ENCODE measurements at regions not wholly inside any gene's neighbourhood (a gene's known extent, or its start where the extent isn't known, plus 50 kb on each side); places are given as distances from the start of the nearest gene placed in this dataset.

DNA sequence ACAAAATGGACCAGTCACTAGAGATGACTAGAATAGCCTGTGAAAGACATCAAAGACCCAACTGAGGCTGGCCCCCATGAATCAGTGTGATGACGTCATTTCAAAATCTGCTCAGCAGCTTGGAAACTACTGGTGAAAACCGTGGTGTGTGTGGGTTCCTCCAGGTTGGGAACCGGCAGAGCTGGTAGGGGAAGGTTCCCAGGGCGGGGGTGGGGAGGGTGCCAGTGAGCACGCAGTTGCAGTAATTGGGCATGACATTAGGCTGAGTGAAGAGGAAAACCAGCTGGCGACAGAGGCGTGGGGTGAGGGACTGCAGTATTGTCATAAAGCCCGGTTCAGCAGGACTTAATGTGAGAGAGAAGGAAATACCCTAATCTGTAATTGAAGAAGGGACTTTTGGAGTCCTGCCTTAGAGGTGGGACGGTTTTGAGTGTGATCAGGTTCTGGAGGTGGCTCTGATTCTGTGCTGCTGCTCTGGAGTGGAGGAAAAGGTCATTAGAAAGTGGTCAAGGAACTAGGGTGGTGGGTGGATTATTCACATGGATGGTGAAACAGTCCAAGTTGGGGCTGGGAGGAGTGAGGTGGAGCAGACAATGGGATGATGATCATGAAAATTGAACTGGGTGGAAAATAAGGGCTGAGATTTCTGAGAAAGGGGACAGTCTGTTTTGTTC lies 52.0 kb upstream of the MTHFD1L start:
- DNase-seq (peak; percentile 22), ATAC-seq (ENCODE audit: low read depth) (peak; percentile 79)
- Mint-ChIP-seq H3K36me3 (ENCODE audit: low read depth) (peaks cover 84% of the 10 kb centered on the region), H3K4me3 (peak overlapping the region; percentile 69), H3K27me3 (no peaks in the 10 kb centered on the region), H3K27ac (peak overlapping the region; percentile 99), H3K9me3 (peaks cover 4% of the 10 kb centered on the region), H3K4me1 (peaks cover 32% of the 10 kb centered on the region)
- TF ChIP-seq, protein P1, sequence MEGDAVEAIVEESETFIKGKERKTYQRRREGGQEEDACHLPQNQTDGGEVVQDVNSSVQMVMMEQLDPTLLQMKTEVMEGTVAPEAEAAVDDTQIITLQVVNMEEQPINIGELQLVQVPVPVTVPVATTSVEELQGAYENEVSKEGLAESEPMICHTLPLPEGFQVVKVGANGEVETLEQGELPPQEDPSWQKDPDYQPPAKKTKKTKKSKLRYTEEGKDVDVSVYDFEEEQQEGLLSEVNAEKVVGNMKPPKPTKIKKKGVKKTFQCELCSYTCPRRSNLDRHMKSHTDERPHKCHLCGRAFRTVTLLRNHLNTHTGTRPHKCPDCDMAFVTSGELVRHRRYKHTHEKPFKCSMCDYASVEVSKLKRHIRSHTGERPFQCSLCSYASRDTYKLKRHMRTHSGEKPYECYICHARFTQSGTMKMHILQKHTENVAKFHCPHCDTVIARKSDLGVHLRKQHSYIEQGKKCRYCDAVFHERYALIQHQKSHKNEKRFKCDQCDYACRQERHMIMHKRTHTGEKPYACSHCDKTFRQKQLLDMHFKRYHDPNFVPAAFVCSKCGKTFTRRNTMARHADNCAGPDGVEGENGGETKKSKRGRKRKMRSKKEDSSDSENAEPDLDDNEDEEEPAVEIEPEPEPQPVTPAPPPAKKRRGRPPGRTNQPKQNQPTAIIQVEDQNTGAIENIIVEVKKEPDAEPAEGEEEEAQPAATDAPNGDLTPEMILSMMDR (IDR thresholded peaks at IDR 0.05): no peak
- ChIA-PET POLR2A (interaction anchor here (0.5 to 3.2 kb wide), 12 partner anchors 10 to 404 kb away, joined by 3 to 40 read pairs (median 4); partner anchors contain the start of gene PLEKHG1), CTCF (interaction anchor here (0.9 to 1.9 kb wide), 8 partner anchors 71 to 734 kb away, joined by 3 to 34 read pairs (median 5); no protein-coding TSS in a partner anchor)
- intact Hi-C loops (cut with micrococcal nuclease): loop anchor here (1.0 to 5.0 kb wide), 4 partner anchors 46 to 796 kb away; no protein-coding TSS in a partner anchor

- ATAC-seq (ENCODE audit: low read depth) (peak; percentile 55), DNase-seq (no peak)
- CTCF ChIA-PET: interaction anchor here (0.9 to 1.9 kb wide), 9 partner anchors 72 to 735 kb away, joined by 3 to 34 read pairs (median 5); no protein-coding TSS in a partner anchor
- peak overlapping the region; percentile 99 for H3K27ac Mint-ChIP-seq
- no peak overlapping the region for H3K4me3 Mint-ChIP-seq
- intact Hi-C loops (cut with micrococcal nuclease): loop anchor here (1.0 to 5.0 kb wide), 7 partner anchors 47 to 879 kb away; partner anchors contain the start of genes PLEKHG1 and ULBP3
- TF ChIP-seq, protein P1 (IDR thresholded peaks at IDR 0.05): no peak
- peaks cover 84% of the 10 kb centered on the region for H3K36me3 Mint-ChIP-seq (ENCODE audit: low read depth)
- H3K4me1 Mint-ChIP-seq: peaks cover 32% of the 10 kb centered on the region
- no peaks in the 10 kb centered on the region for H3K27me3 Mint-ChIP-seq
- POLR2A ChIA-PET: interaction anchor here (0.5 to 3.2 kb wide), 12 partner anchors 31 to 404 kb away, joined by 3 to 40 read pairs (median 4); partner anchors contain the start of gene PLEKHG1
- H3K9me3 Mint-ChIP-seq: peaks cover 4% of the 10 kb centered on the region
Observed at GRCh38 chr6:150813993-150814359, 51.5 kb upstream of the MTHFD1L start.
